Left lung (tissue), 4 donors: ENCODE measurements at regions not wholly inside any gene's neighbourhood (a gene's known extent, or its start where the extent isn't known, plus 50 kb on each side); places are given as distances from the start of the nearest gene placed in this dataset.

Experiments
- ATAC-seq: fragments of 200-7000 bp; cut with Tn5 transposase; one replicate; pipeline ENCODE4 v1.9.1; 2020; ENCODE audit warnings: moderate library complexity
- DNase-seq, 4 donors: peaks; one replicate each; pipeline ENCODE4 v3.0.0-alpha.2; 2013 to 2020
- H3K27ac ChIP-seq, 2 donors: fragments of 200-600 bp; sonication (generic) in 1 of 2; one replicate each; pipeline versions ENCODE4 v1.5.0 to v1.8.0; 2020 to 2021
- H3K27me3 ChIP-seq, 2 donors: fragments of 200-600 bp; sonication (generic) in 1 of 2; one replicate each; pipeline versions ENCODE4 v1.5.0 to v1.8.0; 2020 to 2021
- H3K36me3 ChIP-seq, 2 donors: fragments of 200-600 bp; sonication (generic) in 1 of 2; one replicate each; pipeline versions ENCODE4 v1.5.0 to v1.8.0; 2020 to 2021
- H3K4me1 ChIP-seq, 2 donors: fragments of 200-600 bp; one replicate each; pipeline ENCODE4 v1.8.0; 2021
- H3K4me3 ChIP-seq, 2 donors: fragments of 200-600 bp; sonication (generic) in 1 of 2; one replicate each; pipeline versions ENCODE4 v1.5.0 to v1.8.0; 2020 to 2021; ENCODE audit warnings: mild to moderate bottlenecking in 1 of 2
- H3K9me3 ChIP-seq, 2 donors: fragments of 200-600 bp; sonication (generic) in 1 of 2; one replicate each; pipeline versions ENCODE4 v1.5.0 to v1.8.0; 2020 to 2021
- intact Hi-C, 2 donors: fragments of 100-400 bp; cut with DNase I; formaldehyde crosslinking; loops; one replicate each; pipeline versions ENCODE4 v1.11.2 to v1.14.2; 2022
- TF ChIP-seq, protein P1 (sequence below), 2 donors: fragments of 200-600 bp; sonication (generic) in 1 of 2; IDR thresholded peaks; one replicate each; pipeline versions ENCODE4 v1.5.0 to v1.8.0; 2021; ENCODE audit warnings: antibody characterized with exemption in 2 of 2
- donor health status: DM: no; HTN: yes; CAD: no.
- donor health status: DM: no; HTN: no; CAD: no.

DNA sequence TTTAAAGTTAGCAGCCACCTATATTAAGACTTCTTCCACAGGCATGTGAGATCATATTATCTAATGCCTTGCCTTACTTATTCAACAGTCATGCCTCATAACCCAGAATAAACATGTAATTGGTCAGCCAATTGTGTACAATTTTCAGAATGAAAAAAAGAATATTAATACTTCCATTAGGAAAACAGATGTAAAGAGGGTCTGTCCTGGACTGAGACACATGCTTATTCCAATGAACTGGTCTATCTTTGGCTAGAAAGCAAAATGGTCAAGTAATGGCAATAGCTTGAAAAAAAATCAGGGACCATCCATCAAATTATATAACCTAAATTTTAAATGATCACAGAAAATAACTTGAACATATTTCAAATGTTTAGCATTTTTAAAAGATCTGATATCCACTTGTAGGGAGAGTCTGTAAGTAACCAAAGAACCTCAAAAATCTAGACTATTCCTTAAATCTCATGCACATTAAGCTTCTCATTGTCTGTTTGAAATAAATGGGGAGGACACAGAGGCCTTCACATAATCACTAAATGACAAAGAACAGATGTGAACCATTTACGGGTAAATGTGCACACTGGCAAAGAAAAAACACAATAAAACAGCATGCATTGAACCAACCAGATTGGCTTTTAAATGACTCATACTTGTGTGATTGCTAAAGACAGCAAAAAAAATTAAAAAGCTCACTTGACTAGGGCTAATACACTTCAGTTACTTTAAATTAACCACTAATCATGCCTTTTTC, 568.8 kb upstream of the PCDH15 start:
- Histone ChIP-seq H3K9me3 (no peaks in the 10 kb centered on the region), H3K36me3 (no peaks in the 10 kb centered on the region), H3K4me1 (no peaks in the 10 kb centered on the region), H3K27ac (no peak overlapping the region), H3K27me3 (no peaks in the 10 kb centered on the region), H3K4me3 (no peak overlapping the region)
- TF ChIP-seq, protein P1, sequence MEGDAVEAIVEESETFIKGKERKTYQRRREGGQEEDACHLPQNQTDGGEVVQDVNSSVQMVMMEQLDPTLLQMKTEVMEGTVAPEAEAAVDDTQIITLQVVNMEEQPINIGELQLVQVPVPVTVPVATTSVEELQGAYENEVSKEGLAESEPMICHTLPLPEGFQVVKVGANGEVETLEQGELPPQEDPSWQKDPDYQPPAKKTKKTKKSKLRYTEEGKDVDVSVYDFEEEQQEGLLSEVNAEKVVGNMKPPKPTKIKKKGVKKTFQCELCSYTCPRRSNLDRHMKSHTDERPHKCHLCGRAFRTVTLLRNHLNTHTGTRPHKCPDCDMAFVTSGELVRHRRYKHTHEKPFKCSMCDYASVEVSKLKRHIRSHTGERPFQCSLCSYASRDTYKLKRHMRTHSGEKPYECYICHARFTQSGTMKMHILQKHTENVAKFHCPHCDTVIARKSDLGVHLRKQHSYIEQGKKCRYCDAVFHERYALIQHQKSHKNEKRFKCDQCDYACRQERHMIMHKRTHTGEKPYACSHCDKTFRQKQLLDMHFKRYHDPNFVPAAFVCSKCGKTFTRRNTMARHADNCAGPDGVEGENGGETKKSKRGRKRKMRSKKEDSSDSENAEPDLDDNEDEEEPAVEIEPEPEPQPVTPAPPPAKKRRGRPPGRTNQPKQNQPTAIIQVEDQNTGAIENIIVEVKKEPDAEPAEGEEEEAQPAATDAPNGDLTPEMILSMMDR (IDR thresholded peaks at IDR 0.05) = no peak
- intact Hi-C loops = no loop called here
- DNase-seq (no peak), ATAC-seq (no peak)

DNA sequence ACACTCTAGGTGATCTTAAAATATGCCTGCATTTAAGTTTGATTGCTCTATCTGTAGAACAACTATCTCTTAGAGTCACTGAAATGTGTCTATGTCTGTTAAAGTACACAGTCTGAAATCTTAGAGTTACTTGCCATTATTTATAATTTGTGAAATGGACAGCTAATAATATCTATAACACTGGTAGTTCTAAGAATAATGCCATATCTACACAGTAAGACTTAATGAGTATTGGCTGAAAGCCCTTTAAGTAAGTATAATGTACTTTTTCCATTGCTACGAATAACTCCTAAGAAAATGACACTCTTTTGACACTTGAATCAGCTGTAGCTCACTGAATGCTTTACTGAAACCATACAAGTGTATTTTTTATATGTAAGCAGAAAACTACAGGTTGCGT, 567.4 kb upstream of the PCDH15 start:
- intact Hi-C loops = no loop called here
- TF ChIP-seq, protein P1 (IDR thresholded peaks at IDR 0.05) = no peak
- no peaks in the 10 kb centered on the region for H3K4me1 ChIP-seq
- no peak overlapping the region for H3K4me3 ChIP-seq
- DNase-seq = no peak
- no peak overlapping the region for H3K27ac ChIP-seq
- no peaks in the 10 kb centered on the region for H3K36me3 ChIP-seq
- H3K27me3 ChIP-seq = no peaks in the 10 kb centered on the region
- ATAC-seq = no peak
- no peaks in the 10 kb centered on the region for H3K9me3 ChIP-seq

DNA sequence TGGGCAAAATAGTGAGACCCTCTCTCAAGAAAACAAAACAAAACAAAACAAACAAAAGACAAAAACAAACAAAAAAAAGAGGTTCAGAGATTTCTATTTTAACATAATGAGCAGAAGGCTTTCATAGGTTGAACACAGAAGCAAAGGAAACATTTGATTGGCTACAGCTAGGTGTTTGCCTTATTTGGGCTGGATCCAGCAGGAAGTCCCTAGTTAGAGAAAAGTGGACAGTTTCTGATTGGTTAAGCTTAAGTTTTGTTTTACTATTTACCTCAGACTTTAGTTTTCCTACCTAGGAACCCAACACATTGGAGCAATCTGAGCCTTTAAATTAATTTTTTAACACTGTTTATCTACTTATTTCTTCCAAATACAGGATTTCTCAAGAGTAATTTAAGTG, 566.5 kb upstream of the PCDH15 start:
- Histone ChIP-seq H3K27me3 (no peaks in the 10 kb centered on the region), H3K4me1 (no peaks in the 10 kb centered on the region), H3K27ac (no peak overlapping the region), H3K4me3 (no peak overlapping the region), H3K36me3 (no peaks in the 10 kb centered on the region), H3K9me3 (no peaks in the 10 kb centered on the region)
- DNase-seq (no peak), ATAC-seq (no peak)
- TF ChIP-seq, protein P1 (IDR thresholded peaks at IDR 0.05) = no peak
- intact Hi-C loops = no loop called here

DNA sequence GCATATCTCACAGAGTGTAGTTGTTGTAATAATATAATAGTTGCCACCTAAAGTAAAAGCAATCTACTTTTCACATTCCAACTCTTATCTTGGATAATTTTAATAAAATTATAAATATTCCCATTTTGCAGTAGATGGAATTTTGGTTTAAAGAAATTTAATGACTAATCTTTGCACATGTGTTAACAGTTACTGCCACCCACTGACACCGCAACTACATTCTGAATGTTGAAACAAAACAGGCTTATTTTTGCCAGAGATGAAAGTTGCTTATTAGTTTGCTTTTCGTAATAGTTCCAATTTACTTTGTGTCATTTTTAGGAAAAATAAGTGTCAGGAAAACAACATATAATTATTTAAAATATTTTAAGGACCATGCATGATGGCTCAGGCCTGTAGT, 557.5 kb upstream of the PCDH15 start:
- Histone ChIP-seq H3K4me3 (no peak overlapping the region), H3K4me1 (no peaks in the 10 kb centered on the region), H3K9me3 (no peaks in the 10 kb centered on the region), H3K36me3 (no peaks in the 10 kb centered on the region), H3K27me3 (no peaks in the 10 kb centered on the region), H3K27ac (no peak overlapping the region)
- intact Hi-C loops = no loop called here
- TF ChIP-seq, protein P1 (IDR thresholded peaks at IDR 0.05) = no peak
- ATAC-seq (no peak), DNase-seq (peak in 1 of 4 donors; percentile 1)

DNA sequence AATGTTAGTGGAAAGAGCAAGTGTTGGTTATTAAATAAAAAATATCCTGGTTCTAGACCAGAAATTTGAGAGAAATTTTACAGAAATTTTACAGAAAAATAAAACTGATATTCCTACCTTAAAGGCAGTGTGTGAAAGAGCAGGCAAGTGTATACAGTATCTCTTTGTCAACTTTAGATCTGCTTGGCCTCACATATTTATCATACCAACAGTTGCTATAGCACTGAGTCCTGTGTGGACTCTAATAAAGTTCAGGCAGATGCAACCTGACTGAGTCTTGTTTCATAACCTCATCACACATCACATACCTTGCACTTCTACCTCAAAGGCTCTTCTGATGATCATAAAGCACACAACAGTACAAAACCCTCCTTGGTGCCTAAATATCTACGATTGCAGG, 552.4 kb upstream of the PCDH15 start:
- H3K36me3 ChIP-seq = no peaks in the 10 kb centered on the region
- TF ChIP-seq, protein P1 (IDR thresholded peaks at IDR 0.05) = no peak
- H3K4me3 ChIP-seq = no peak overlapping the region
- H3K4me1 ChIP-seq = no peaks in the 10 kb centered on the region
- no peaks in the 10 kb centered on the region for H3K27me3 ChIP-seq
- no peaks in the 10 kb centered on the region for H3K9me3 ChIP-seq
- no peak for DNase-seq
- H3K27ac ChIP-seq = no peak overlapping the region
- no peak for ATAC-seq
- intact Hi-C loops = no loop called here
